GM18520 (cell line): ENCODE measurements at regions not wholly inside any gene's neighbourhood (a gene's known extent, or its start where the extent isn't known, plus 50 kb on each side); places are given as distances from the start of the nearest gene placed in this dataset.

Source experiments
- ATAC-seq: cut with Tn5 transposase; IDR thresholded peaks from one replicate; pipeline ENCODE4 v1.9.1; 2021; ENCODE audit not compliant: unreplicated experiment

- no peak for ATAC-seq
Measured at GRCh38 chr9:8262625-8263622, 463.3 kb upstream of the DMAC1 start.

GRCh38 chr9:8261737-8262136, 462.2 kb upstream of the DMAC1 start:
- no peak for ATAC-seq

GRCh38 chr9:8259028-8259427, 459.4 kb upstream of the DMAC1 start:
- ATAC-seq = no peak

- ATAC-seq = no peak
Measured at GRCh38 chr9:8256880-8257279, 457.3 kb upstream of the DMAC1 start.

- no peak for ATAC-seq
Measured at GRCh38 chr9:8255850-8256249, 456.3 kb upstream of the DMAC1 start.

- no peak for ATAC-seq
Measured at GRCh38 chr9:8254541-8254940, 455.0 kb upstream of the DMAC1 start.

- ATAC-seq = no peak
Measured at GRCh38 chr9:8252445-8252844, 452.9 kb upstream of the DMAC1 start.

GRCh38 chr9:8251566-8251965, 452.0 kb upstream of the DMAC1 start:
- no peak for ATAC-seq

GRCh38 chr9:8244505-8245092, 445.0 kb upstream of the DMAC1 start:
- ATAC-seq = no peak

GRCh38 chr9:8241201-8241600, 441.6 kb upstream of the DMAC1 start:
- no peak for ATAC-seq

- no peak for ATAC-seq
Measured at GRCh38 chr9:8237096-8237495, 437.5 kb upstream of the DMAC1 start.

- no peak for ATAC-seq
Measured at GRCh38 chr9:8235489-8235888, 435.9 kb upstream of the DMAC1 start.

- no peak for ATAC-seq
Measured at GRCh38 chr9:8234316-8234715, 434.7 kb upstream of the DMAC1 start.

- ATAC-seq = no peak
Measured at GRCh38 chr9:8232726-8233125, 433.1 kb upstream of the DMAC1 start.

- no peak for ATAC-seq
Measured at GRCh38 chr9:8229226-8229625, 429.6 kb upstream of the DMAC1 start.

- ATAC-seq = no peak
Measured at GRCh38 chr9:8224381-8224801, 424.8 kb upstream of the DMAC1 start.

GRCh38 chr9:8223861-8224260, 424.3 kb upstream of the DMAC1 start:
- ATAC-seq = no peak

- no peak for ATAC-seq
Measured at GRCh38 chr9:8221462-8221861, 421.9 kb upstream of the DMAC1 start.

- no peak for ATAC-seq
Measured at GRCh38 chr9:8208465-8208864, 408.9 kb upstream of the DMAC1 start.

- ATAC-seq = no peak
Measured at GRCh38 chr9:8207596-8207995, 408.0 kb upstream of the DMAC1 start.

GRCh38 chr9:8206720-8207119, 407.1 kb upstream of the DMAC1 start:
- no peak for ATAC-seq

- no peak for ATAC-seq
Measured at GRCh38 chr9:8205576-8205975, 406.0 kb upstream of the DMAC1 start.
